Chondrocyte (in vitro differentiated cells): ENCODE measurements at regions not wholly inside any gene's neighbourhood (a gene's known extent, or its start where the extent isn't known, plus 50 kb on each side); places are given as distances from the start of the nearest gene placed in this dataset.

Experiments
- DNase-seq: peaks from one replicate; pipeline ENCODE4 v3.0.0; 2021; ENCODE audit warnings: mixed read lengths, low spot score
- H3K27ac Mint-ChIP-seq: one replicate; pipeline ENCODE4 v1.8.0; 2021; ENCODE audit warnings: mild to moderate bottlenecking, moderate library complexity, mixed read lengths; ENCODE audit not compliant: unreplicated experiment
- H3K27me3 Mint-ChIP-seq: 2 replicates; pipeline ENCODE4 v1.8.0; 2021; ENCODE audit warnings: low read depth, mixed read lengths
- H3K36me3 Mint-ChIP-seq: 2 replicates; pipeline ENCODE4 v1.8.0; 2021; ENCODE audit warnings: low read depth, mixed read lengths
- H3K4me1 Mint-ChIP-seq: 2 replicates; pipeline ENCODE4 v1.8.0; 2021; ENCODE audit warnings: low read depth, mild to moderate bottlenecking, mixed read lengths
- H3K4me3 Mint-ChIP-seq: one replicate; pipeline ENCODE4 v1.8.0; 2021; ENCODE audit warnings: mild to moderate bottlenecking, moderate library complexity, mixed read lengths; ENCODE audit not compliant: unreplicated experiment
- H3K9me3 Mint-ChIP-seq: 2 replicates; pipeline ENCODE4 v1.8.0; 2021; ENCODE audit warnings: low read depth, mixed read lengths
- TF ChIP-seq, protein P1 (sequence below): fragments of 200-600 bp; sonication (generic); IDR thresholded peaks from 2 replicates; pipeline ENCODE4 v1.5.0; 2021; ENCODE audit warnings: antibody characterized with exemption, mild to moderate bottlenecking, moderate library complexity

GRCh38 chr12:127771546-127771945 lies 495.4 kb upstream of the TMEM132C start:
- peaks cover 6% of the 10 kb centered on the region for H3K27me3 Mint-ChIP-seq
- no peak overlapping the region for H3K27ac Mint-ChIP-seq

GRCh38 chr12:127773520-127773919 lies 493.4 kb upstream of the TMEM132C start:
- H3K27ac Mint-ChIP-seq: no peak overlapping the region
- TF ChIP-seq, protein P1, sequence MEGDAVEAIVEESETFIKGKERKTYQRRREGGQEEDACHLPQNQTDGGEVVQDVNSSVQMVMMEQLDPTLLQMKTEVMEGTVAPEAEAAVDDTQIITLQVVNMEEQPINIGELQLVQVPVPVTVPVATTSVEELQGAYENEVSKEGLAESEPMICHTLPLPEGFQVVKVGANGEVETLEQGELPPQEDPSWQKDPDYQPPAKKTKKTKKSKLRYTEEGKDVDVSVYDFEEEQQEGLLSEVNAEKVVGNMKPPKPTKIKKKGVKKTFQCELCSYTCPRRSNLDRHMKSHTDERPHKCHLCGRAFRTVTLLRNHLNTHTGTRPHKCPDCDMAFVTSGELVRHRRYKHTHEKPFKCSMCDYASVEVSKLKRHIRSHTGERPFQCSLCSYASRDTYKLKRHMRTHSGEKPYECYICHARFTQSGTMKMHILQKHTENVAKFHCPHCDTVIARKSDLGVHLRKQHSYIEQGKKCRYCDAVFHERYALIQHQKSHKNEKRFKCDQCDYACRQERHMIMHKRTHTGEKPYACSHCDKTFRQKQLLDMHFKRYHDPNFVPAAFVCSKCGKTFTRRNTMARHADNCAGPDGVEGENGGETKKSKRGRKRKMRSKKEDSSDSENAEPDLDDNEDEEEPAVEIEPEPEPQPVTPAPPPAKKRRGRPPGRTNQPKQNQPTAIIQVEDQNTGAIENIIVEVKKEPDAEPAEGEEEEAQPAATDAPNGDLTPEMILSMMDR: peak; percentile 30
- H3K9me3 Mint-ChIP-seq: no peaks in the 10 kb centered on the region
- H3K27me3 Mint-ChIP-seq: peaks cover 15% of the 10 kb centered on the region
- DNase-seq: no peak
- H3K36me3 Mint-ChIP-seq: no peaks in the 10 kb centered on the region
- H3K4me1 Mint-ChIP-seq: peaks cover 14% of the 10 kb centered on the region
- H3K4me3 Mint-ChIP-seq: no peak overlapping the region

More at GRCh38 chr12:127771546-127771945, 495.4 kb upstream of the TMEM132C start:
- Mint-ChIP-seq H3K36me3 (no peaks in the 10 kb centered on the region), H3K9me3 (no peaks in the 10 kb centered on the region), H3K4me1 (peaks cover 17% of the 10 kb centered on the region), H3K4me3 (no peak overlapping the region)
- TF ChIP-seq, protein P1: no peak
- no peak for DNase-seq

- no peak overlapping the region for H3K27ac Mint-ChIP-seq
- H3K4me1 Mint-ChIP-seq: peaks cover 14% of the 10 kb centered on the region
- H3K9me3 Mint-ChIP-seq: peaks cover 3% of the 10 kb centered on the region
- H3K27me3 Mint-ChIP-seq: peaks cover 19% of the 10 kb centered on the region
- no peak for DNase-seq
- H3K36me3 Mint-ChIP-seq: no peaks in the 10 kb centered on the region
- no peak overlapping the region for H3K4me3 Mint-ChIP-seq
- TF ChIP-seq, protein P1: no peak
Observed at GRCh38 chr12:127774828-127775227, 492.1 kb upstream of the TMEM132C start.

DNA sequence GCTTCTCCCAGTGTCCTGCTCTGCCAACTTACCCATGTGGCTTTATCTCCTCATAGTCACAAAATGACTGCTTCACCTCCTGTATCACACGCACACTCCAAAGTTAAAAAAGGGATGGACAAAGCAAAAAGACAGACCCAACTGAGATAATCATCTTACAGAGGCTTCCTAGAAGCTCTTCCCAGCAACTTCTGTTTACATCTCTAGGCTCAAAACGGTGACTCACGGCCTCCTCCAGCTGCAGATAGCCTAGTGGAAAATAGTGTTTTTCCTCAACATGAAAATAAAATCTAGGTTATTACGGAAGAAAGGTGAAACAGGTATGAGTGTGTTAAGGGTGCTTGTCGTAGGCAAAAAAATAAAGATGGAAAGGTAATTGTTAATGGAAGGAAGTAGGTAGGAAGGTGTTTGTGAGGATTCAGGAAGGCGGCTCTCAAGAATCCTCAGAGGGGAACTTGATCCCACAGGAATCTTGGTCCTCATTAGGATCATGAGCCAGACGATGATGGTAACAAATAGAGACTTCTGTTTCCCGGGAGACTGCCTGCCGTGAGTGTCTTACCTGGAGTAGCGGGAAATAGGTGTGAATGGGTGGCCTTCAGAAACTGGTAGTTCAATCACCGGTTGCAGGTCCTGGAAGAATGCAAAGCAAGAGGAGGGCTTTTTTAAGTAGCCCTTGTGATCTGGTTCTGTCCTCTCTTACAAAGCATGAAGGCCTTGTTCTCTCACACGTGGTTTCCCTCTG lies 487.5 kb upstream of the TMEM132C start:
- H3K9me3 Mint-ChIP-seq: peaks cover 3% of the 10 kb centered on the region
- no peaks in the 10 kb centered on the region for H3K36me3 Mint-ChIP-seq
- DNase-seq: no peak
- TF ChIP-seq, protein P1: no peak
- H3K27me3 Mint-ChIP-seq: peaks cover 13% of the 10 kb centered on the region
- H3K4me3 Mint-ChIP-seq: no peak overlapping the region
- no peak overlapping the region for H3K27ac Mint-ChIP-seq
- peaks cover 5% of the 10 kb centered on the region for H3K4me1 Mint-ChIP-seq

- H3K4me3 Mint-ChIP-seq: no peak overlapping the region
- no peaks in the 10 kb centered on the region for H3K36me3 Mint-ChIP-seq
- H3K27me3 Mint-ChIP-seq: peaks cover 13% of the 10 kb centered on the region
- peaks cover 18% of the 10 kb centered on the region for H3K4me1 Mint-ChIP-seq
- peaks cover 3% of the 10 kb centered on the region for H3K9me3 Mint-ChIP-seq
- DNase-seq: no peak
- no peak overlapping the region for H3K27ac Mint-ChIP-seq
- TF ChIP-seq, protein P1: no peak
Observed at GRCh38 chr12:127780881-127781280, 486.1 kb upstream of the TMEM132C start.
